GM06990 (cell line): ENCODE measurements at regions not wholly inside any gene's neighbourhood (a gene's known extent, or its start where the extent isn't known, plus 50 kb on each side); places are given as distances from the start of the nearest gene placed in this dataset.

ENCODE experiments used
- DNase-seq: peaks from one replicate; pipeline ENCODE4 v3.0.0-alpha.2; 2011; ENCODE audit not compliant: insufficient read length; ENCODE audit errors: extremely low read depth
- H3K27me3 ChIP-seq: replicated peaks from 2 replicates; pipeline ENCODE4 v1.6.0; 2011; ENCODE audit warnings: low read length; ENCODE audit not compliant: control insufficient read depth, insufficient read depth
- H3K36me3 ChIP-seq: 2 replicates; pipeline ENCODE4 v1.5.1; 2011; ENCODE audit warnings: low read length; ENCODE audit not compliant: control insufficient read depth, insufficient read depth
- H3K4me3 ChIP-seq: replicated peaks from 2 replicates; pipeline ENCODE4 v1.5.1; 2011; ENCODE audit warnings: low read depth, mild to moderate bottlenecking, control low read depth, low read length
- CTCF ChIP-seq: IDR thresholded peaks from 2 replicates; pipeline ENCODE4 v1.5.1; 2011; ENCODE audit warnings: low read length, control low read depth, mild to moderate bottlenecking, inconsistent platforms; ENCODE audit not compliant: insufficient read depth, poor library complexity, severe bottlenecking

DNA sequence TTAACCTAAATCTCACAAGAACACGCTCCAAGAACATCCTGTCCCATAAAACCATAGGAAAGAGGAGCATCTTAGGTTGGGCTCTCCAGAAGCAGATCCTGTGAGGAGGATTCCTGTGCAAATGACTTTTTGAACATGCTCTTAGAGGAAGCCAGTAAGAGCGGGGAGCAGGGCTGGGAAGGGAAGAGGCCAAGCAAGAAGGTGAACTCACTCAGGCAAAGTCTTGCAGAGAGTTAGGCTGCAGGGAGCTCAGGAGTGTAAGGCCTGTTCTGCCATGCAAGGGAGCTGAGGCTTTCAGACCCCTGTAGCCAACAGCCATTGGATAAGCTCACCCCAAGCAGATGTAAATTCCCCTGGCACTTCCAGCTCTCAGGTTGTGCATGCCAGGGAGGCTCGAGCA is 63.6 kb upstream of the LY86 start:
- Histone ChIP-seq H3K27me3 (no peaks in the 10 kb centered on the region), H3K4me3 (no peak overlapping the region), H3K36me3 (no peaks in the 10 kb centered on the region)
- TF ChIP-seq CTCF, result no peak
- DNase-seq, result no peak

DNA sequence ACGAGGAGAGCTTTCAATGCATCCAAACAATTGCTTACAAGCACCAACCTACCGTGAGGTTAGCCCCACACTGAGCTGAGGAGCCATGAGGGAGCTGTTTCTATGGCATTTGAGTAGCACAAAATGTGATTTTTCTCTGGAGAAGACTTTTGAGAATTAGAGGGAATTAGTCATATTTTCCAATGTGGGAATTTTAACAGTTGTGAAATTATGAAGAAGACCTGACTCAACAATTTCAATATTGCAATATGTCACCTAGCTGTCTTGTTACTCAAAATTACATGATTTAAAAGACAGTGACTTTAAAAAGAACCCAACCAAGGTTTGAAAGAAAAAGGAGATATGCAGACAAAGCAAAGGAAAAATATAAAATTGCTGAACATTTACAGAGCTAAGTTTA is 62.6 kb upstream of the LY86 start:
- Histone ChIP-seq H3K27me3 (no peaks in the 10 kb centered on the region), H3K4me3 (no peak overlapping the region), H3K36me3 (no peaks in the 10 kb centered on the region)
- no peak for DNase-seq
- no peak for TF ChIP-seq CTCF

GRCh38 chr6:6529275-6529674 is 59.2 kb upstream of the LY86 start:
- no peak for DNase-seq
- no peak overlapping the region for H3K4me3 ChIP-seq
- no peaks in the 10 kb centered on the region for H3K36me3 ChIP-seq
- no peaks in the 10 kb centered on the region for H3K27me3 ChIP-seq
- no peak for TF ChIP-seq CTCF

DNA sequence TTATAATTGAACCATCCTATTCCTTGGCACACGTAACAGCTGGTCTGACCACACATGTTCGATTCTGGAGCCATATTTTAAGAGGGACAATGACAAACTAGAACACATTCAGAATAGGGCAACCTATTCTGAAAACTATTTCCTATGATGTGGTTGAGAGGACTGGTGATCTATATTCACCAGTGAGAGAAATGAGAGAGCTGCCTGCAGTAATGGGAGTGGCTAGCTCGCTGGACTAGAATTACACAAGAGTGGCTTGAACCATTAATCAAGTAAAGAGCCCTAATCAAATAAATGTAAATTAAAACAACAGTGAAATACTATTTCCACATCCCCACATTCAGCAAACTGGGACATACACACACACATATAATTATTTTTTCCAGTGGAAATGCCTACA is 55.3 kb upstream of the LY86 start:
- H3K36me3 ChIP-seq, result no peaks in the 10 kb centered on the region
- no peak for DNase-seq
- no peaks in the 10 kb centered on the region for H3K27me3 ChIP-seq
- TF ChIP-seq CTCF, result no peak
- no peak overlapping the region for H3K4me3 ChIP-seq

GRCh38 chr6:6534399-6534798 is 54.1 kb upstream of the LY86 start:
- Histone ChIP-seq H3K27me3 (no peaks in the 10 kb centered on the region), H3K36me3 (no peaks in the 10 kb centered on the region), H3K4me3 (no peak overlapping the region)
- no peak for DNase-seq
- TF ChIP-seq CTCF, result no peak

DNA sequence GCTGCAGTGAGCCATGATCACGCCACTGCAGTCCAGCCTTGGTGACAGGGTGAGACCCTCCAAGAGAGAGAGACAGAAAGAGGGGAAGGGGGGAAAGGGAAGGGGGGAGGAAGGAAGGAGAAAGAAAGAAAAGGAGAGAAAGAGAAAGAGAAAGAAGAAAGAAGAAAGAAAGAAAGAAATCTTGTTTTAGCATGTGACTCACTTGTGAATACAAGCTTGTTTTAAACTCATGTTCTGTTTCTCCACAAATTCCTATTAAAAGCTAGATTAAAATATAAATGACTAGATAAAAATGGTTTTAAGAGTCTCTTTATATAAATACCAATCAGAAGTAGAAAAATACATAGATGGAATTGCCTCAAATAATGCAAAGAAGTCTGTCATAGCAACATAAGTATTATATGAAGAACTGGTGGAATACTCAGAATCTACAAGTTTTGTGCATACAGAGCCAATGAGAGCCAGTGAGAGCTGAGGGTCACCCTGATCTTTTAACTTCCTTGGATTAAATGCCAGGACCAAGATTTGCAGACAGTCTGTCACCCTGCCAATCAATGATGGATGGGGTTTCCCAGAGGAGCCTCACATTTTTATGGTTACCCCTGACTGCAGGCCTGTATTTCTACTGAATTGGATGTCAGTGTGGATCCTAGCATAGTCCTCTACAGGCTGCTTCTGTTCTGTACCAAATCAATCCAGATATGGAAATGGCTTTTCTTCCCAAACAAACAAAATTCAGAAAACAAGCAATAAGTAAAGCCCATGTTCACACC is 50.8 kb upstream of the LY86 start:
- TF ChIP-seq CTCF, result no peak
- Histone ChIP-seq H3K36me3 (no peaks in the 10 kb centered on the region), H3K27me3 (no peaks in the 10 kb centered on the region), H3K4me3 (no peak overlapping the region)
- DNase-seq, result no peak
